Heart right ventricle (tissue), 16 donors: ENCODE measurements at regions not wholly inside any gene's neighbourhood (a gene's known extent, or its start where the extent isn't known, plus 50 kb on each side); places are given as distances from the start of the nearest gene placed in this dataset.

ENCODE experiments used
- ATAC-seq, 8 donors: fragments of 200-7000 bp; cut with Tn5 transposase; one replicate each; pipeline ENCODE4 v1.9.1; 2020; ENCODE audit warnings: mild to moderate bottlenecking in 8 of 8, moderate library complexity in 8 of 8, moderate number of reproducible peaks in 1 of 8
- DNase-seq, 2 donors: peaks; one replicate each; pipeline ENCODE4 v3.0.0-alpha.2; 2020
- H3K27ac ChIP-seq, 10 donors: fragments of 200-600 bp; sonication (generic) in 2 of 10; one replicate each; pipeline versions ENCODE4 v1.5.0 to v1.8.0; 2020 to 2022; ENCODE audit warnings: mild to moderate bottlenecking in 3 of 10
- H3K27me3 ChIP-seq, 7 donors: fragments of 200-600 bp; one replicate each; pipeline ENCODE4 v1.8.0; 2021 to 2022; ENCODE audit warnings: mild to moderate bottlenecking in 2 of 7
- H3K36me3 ChIP-seq, 9 donors: fragments of 200-600 bp; sonication (generic) in 1 of 9; one replicate each; pipeline versions ENCODE4 v1.5.0 to v1.8.0; 2020 to 2022; ENCODE audit warnings: mild to moderate bottlenecking in 2 of 9
- H3K4me1 ChIP-seq, 9 donors: fragments of 200-600 bp; sonication (generic) in 1 of 9; one replicate each; pipeline versions ENCODE4 v1.5.0 to v1.8.0; 2020 to 2022; ENCODE audit warnings: mild to moderate bottlenecking in 4 of 9
- H3K4me3 ChIP-seq, 10 donors: fragments of 200-600 bp; sonication (generic) in 2 of 10; one replicate each; pipeline versions ENCODE4 v1.5.0 to v1.8.0; 2020 to 2022; ENCODE audit warnings: mild to moderate bottlenecking in 7 of 10, moderate library complexity in 2 of 10
- H3K9me3 ChIP-seq, 11 donors: fragments of 200-600 bp in 10 of 11; sonication (generic) in 2 of 11; one replicate each; pipeline versions ENCODE4 v1.5.0 to v1.8.0; 2013 to 2022; ENCODE audit warnings: mild to moderate bottlenecking in 2 of 11, control low read depth in 1 of 11, moderate library complexity in 1 of 11
- WGBS, 2 donors: extraction: QIAGEN DNeasy Blood & Tissue Kit; methylation state at CpG; one replicate each; pipeline ENCODE4 v1.1.7; 2013; ENCODE audit warnings: inconsistent platforms in 1 of 2; 5-methylcytosine and 5-hydroxymethylcytosine counted together
- intact Hi-C, 10 donors: fragments of 100-400 bp; cut with DNase I; formaldehyde crosslinking; loops; one replicate each; pipeline versions ENCODE4 v1.11.1 to v1.14.2; 2022
- microRNA-seq, 2 donors: library from miRNA; unstranded; fragments of <30 nt; microRNA quantifications; one replicate each; pipeline ENCODE4 v1.2.0, GENCODE V29; 2021
- TF ChIP-seq, protein P1 (sequence below), 9 donors: fragments of 200-600 bp; sonication (generic) in 2 of 9; IDR thresholded peaks; one replicate each; pipeline versions ENCODE4 v1.5.0 to v1.8.0; 2021 to 2022; ENCODE audit warnings: antibody characterized with exemption in 9 of 9, mild to moderate bottlenecking in 5 of 9, moderate library complexity in 1 of 9
- donor health status: Arrhythmogenic right ventricular cardiomyopathy.
- donor health status: ischemic (EF 13 %, LVEDD 7.1; RV severe dilation, severe dysfunction).
- donor health status: healthy with polysubstance abuse.
- donor health status: DM: no; HTN: yes; CAD: no.
- donor health status: DM: no; HTN: no; CAD: no.
- donor health status: ischemic (EF 25% LVEDD 6.9; RV normal size, moderate dysfunction).
- donor health status: ischemic (EF 25% LVEDD 5.7; RV mildly dilated, moderate dysfunction).
- donor health status: healthy.
- donor health status: DM: yes; HTN: yes; CAD: no.
- donor health status: Ischemic cardiomyopathy.
- donor health status: ischemic (EF 35%, LVEDD 5.7; RV mildly dilated, moderate dysfunction).
- donor health status: nonischemic (EF 11% LVEDD 7.7; RV severe dilation, severe dysfunction).
- donor health status: DM: yes; HTN: yes; CAD: no.
- donor health status: PGD.
- donor health status: ischemic (EF 29% LVEDD 5.4; RV normal size, mild dysfunction).
- donor health status: nonischemic (EF 23%, LVEDD 6.1; RV moderate dilation, normal function).

DNA sequence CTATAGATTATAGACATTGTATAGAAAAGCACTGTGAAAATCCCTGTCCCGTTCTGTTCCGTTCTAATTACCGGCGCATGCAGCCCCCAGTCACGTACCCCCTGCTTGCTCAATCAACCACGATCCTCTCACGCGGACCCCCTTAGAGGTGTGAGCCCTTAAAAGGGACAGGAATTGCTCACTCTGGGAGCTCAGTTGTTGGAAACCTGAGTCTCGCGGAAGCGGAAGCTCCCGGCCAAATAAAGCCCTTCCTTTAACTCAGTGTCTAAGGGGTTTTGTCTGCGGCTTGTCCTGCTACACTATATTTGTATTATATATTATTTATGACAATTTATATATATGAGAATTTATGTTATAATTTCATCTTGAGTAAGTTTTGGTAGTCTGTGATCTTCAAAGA, 213.6 kb upstream of the AMIGO2 start:
- no peak overlapping the region for H3K27ac ChIP-seq
- TF ChIP-seq, protein P1, sequence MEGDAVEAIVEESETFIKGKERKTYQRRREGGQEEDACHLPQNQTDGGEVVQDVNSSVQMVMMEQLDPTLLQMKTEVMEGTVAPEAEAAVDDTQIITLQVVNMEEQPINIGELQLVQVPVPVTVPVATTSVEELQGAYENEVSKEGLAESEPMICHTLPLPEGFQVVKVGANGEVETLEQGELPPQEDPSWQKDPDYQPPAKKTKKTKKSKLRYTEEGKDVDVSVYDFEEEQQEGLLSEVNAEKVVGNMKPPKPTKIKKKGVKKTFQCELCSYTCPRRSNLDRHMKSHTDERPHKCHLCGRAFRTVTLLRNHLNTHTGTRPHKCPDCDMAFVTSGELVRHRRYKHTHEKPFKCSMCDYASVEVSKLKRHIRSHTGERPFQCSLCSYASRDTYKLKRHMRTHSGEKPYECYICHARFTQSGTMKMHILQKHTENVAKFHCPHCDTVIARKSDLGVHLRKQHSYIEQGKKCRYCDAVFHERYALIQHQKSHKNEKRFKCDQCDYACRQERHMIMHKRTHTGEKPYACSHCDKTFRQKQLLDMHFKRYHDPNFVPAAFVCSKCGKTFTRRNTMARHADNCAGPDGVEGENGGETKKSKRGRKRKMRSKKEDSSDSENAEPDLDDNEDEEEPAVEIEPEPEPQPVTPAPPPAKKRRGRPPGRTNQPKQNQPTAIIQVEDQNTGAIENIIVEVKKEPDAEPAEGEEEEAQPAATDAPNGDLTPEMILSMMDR (IDR thresholded peaks at IDR 0.05), result no peak
- H3K4me3 ChIP-seq, result no peak overlapping the region
- ATAC-seq, result no peak
- no peaks in the 10 kb centered on the region for H3K9me3 ChIP-seq
- H3K4me1 ChIP-seq, result peaks cover 0 to 3% (median 0%) of the 10 kb centered on the region in 9 donors
- no peaks in the 10 kb centered on the region for H3K27me3 ChIP-seq
- no peaks in the 10 kb centered on the region for H3K36me3 ChIP-seq
- DNase-seq, result no peak
- intact Hi-C loops, result no loop called here
- 80 to 83% methylated on average over 13 of the region's 13 CpGs for WGBS, 2 donors

DNA sequence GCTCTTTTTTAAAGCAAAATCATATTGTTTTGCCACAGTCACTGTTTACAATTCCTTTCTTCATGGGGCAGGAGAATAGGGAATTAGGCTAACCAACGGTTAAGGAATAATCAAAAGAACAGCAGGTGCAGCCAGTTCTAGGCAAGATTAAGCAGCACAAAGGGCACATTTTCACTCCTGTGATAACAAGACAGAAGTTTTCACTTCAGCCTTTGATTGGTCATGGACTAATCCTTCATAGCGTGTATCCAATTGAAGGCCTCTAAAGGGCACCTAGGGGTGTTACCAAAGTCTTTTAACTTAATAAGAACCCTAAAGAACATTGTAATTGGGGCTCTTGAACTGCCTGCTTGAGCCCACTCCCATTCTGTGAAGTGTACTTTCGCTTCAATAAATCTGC, 206.9 kb upstream of the AMIGO2 start:
- intact Hi-C loops, result loop anchor here in 1 of 10 donors (10.0 kb wide), 1 partner anchor 62 kb away; no protein-coding TSS in a partner anchor
- Histone ChIP-seq H3K9me3 (no peaks in the 10 kb centered on the region), H3K4me3 (no peak overlapping the region), H3K27ac (no peak overlapping the region), H3K36me3 (no peaks in the 10 kb centered on the region), H3K27me3 (peaks cover 0 to 3% (median 0%) of the 10 kb centered on the region in 7 donors), H3K4me1 (no peaks in the 10 kb centered on the region)
- ATAC-seq (no peak), DNase-seq (no peak)
- 74 to 81% methylated on average over 3 of the region's 3 CpGs for WGBS, 2 donors
- TF ChIP-seq, protein P1 (IDR thresholded peaks at IDR 0.05), result no peak

Small RNAs in the stretch of these regions (microRNA-seq; reads per million reads assigned to microRNA genes)
- gene MIR4494, result 0 reads per million in 2 donors
